T-cell (primary cell): ENCODE measurements at regions not wholly inside any gene's neighbourhood (a gene's known extent, or its start where the extent isn't known, plus 50 kb on each side); places are given as distances from the start of the nearest gene placed in this dataset.

Source experiments
- ATAC-seq, 4 experiments: fragments of 200-7000 bp in 3 of 4; fragments of 150-1000 bp in 1 of 4; cut with Tn5 transposase; replicated peaks in 1 of 4; 1 replicate in 3 of 4; 2 replicates in 1 of 4; pipeline ENCODE4 v1.10.0; 2021; ENCODE audit warnings: moderate library complexity in 3 of 4, mild to moderate bottlenecking in 2 of 4, moderate number of reproducible peaks in 1 of 4
- CTCF ChIA-PET, 2 donors: fragments of 300-600 bp; sonication (Branson Sonifier 250); formaldehyde crosslinking; loops; one replicate each; lab custom pipeline; 2022; ENCODE audit warnings: antibody characterized with exemption in 2 of 2; lab: Charles Lee
- POLR2A ChIA-PET, 2 donors: fragments of 300-600 bp; sonication (Branson Sonifier 250); formaldehyde crosslinking; loops; one replicate each; lab custom pipeline; 2022; ENCODE audit warnings: antibody characterized with exemption in 2 of 2; lab: Charles Lee
- DNase-seq, 35 experiments: peaks; one replicate each; pipeline versions ENCODE4 v3.0.0 to v3.0.0-alpha.2; 2013 to 2023
- H3K27ac ChIP-seq: one replicate; pipeline ENCODE4 v1.5.1; 2013; ENCODE audit warnings: low read length
- H3K27me3 ChIP-seq, 2 experiments: replicated peaks in 1 of 2; 1 replicate in 1 of 2; 2 replicates in 1 of 2; pipeline versions ENCODE4 v1.6.1 to v1.7.0; 2013; ENCODE audit warnings: low read length in 1 of 2, mixed read lengths in 1 of 2; ENCODE audit not compliant: control insufficient read depth in 2 of 2, insufficient read depth in 2 of 2; ENCODE audit errors: extremely low read depth in 1 of 2
- H3K36me3 ChIP-seq, 2 donors: 1 replicate in 1 of 2; 2 replicates in 1 of 2; pipeline versions ENCODE4 v1.6.1 to v1.7.0; 2013; ENCODE audit warnings: low read length in 1 of 2; ENCODE audit not compliant: control insufficient read depth in 2 of 2, insufficient read depth in 1 of 2; ENCODE audit errors: extremely low read depth in 1 of 2
- H3K4me1 ChIP-seq, 2 experiments: 1 replicate in 1 of 2; 2 replicates in 1 of 2; pipeline versions ENCODE4 v1.6.1 to v1.7.0; 2013; ENCODE audit warnings: low read length in 2 of 2, mixed read lengths in 1 of 2; ENCODE audit not compliant: insufficient read depth in 2 of 2, control insufficient read depth in 1 of 2; ENCODE audit errors: extremely low read depth in 1 of 2
- H3K4me3 ChIP-seq, 2 donors: 1 replicate in 1 of 2; 2 replicates in 1 of 2; pipeline versions ENCODE4 v1.5.1 to v1.7.0; 2013; ENCODE audit warnings: mild to moderate bottlenecking in 2 of 2, low read length in 1 of 2, moderate library complexity in 1 of 2; ENCODE audit not compliant: control insufficient read depth in 1 of 2; ENCODE audit errors: extremely low read depth in 1 of 2
- H3K9me3 ChIP-seq: 2 replicates; pipeline ENCODE4 v1.7.0; 2013
- H3K27ac Mint-ChIP-seq, 2 donors: one replicate each; pipeline ENCODE4 v1.8.0; 2020 to 2021; ENCODE audit warnings: mild to moderate bottlenecking in 2 of 2, mixed read lengths in 2 of 2
- H3K27me3 Mint-ChIP-seq, 2 donors: one replicate each; pipeline ENCODE4 v1.8.0; 2021 to 2022; ENCODE audit warnings: mixed read lengths in 2 of 2
- H3K36me3 Mint-ChIP-seq: one replicate; pipeline ENCODE4 v1.8.0; 2021; ENCODE audit warnings: mixed read lengths
- H3K4me1 Mint-ChIP-seq, 3 donors: one replicate each; pipeline ENCODE4 v1.8.0; 2020 to 2022; ENCODE audit warnings: mixed read lengths in 3 of 3, mild to moderate bottlenecking in 1 of 3
- H3K4me3 Mint-ChIP-seq, 3 donors: one replicate each; pipeline ENCODE4 v1.8.0; 2020 to 2022; ENCODE audit warnings: mild to moderate bottlenecking in 3 of 3, mixed read lengths in 3 of 3, moderate library complexity in 3 of 3
- H3K9me3 Mint-ChIP-seq, 3 donors: one replicate each; pipeline ENCODE4 v1.8.0; 2020 to 2022; ENCODE audit warnings: mixed read lengths in 3 of 3
- WGBS: methylation state at CpG from one replicate; pipeline ENCODE4 v1.1.5; 2013; ENCODE audit warnings: missing lambda C conversion rate; ENCODE audit not compliant: insufficient coverage; 5-methylcytosine and 5-hydroxymethylcytosine counted together

DNA sequence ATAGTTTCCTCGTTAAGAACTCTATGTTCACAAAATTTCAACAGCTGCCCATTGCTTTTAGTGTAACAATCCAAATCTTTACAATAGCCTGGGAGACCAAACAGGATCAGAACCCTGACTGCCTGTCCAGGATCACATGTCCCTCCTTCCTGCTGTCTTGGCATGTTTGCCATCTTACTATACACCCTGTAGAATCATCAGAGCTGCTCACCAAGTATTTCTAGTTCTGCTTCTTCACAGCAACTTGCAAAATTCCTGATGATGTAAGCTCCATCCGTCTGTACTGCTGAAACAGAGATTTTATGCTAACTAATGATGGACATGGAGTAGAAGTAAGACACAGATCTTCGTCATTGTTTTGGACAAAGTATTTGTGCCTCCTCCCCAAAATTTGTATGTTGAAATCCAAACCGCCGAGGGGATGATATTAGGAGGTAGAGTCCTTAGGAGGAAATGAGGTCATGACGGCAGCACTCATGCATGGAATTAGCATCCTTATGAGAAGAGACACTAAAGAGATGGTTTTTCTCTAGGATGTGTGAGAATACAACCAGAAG lies 464.9 kb upstream of the BRINP1 start:
- no peak overlapping the region for H3K4me3 ChIP-seq
- Mint-ChIP-seq H3K36me3 (no peaks in the 10 kb centered on the region), H3K9me3 (peaks cover 0 to 4% (median 3%) of the 10 kb centered on the region in 3 donors), H3K4me3 (no peak overlapping the region), H3K27me3 (no peaks in the 10 kb centered on the region), H3K27ac (no peak overlapping the region), H3K4me1 (no peaks in the 10 kb centered on the region)
- no peaks in the 10 kb centered on the region for H3K36me3 ChIP-seq
- WGBS = 50% methylated on average over 4 of the region's 6 CpGs
- ChIA-PET POLR2A (no interaction called here), CTCF (no interaction called here)
- H3K4me1 ChIP-seq = no peaks in the 10 kb centered on the region
- no peak for ATAC-seq
- no peak for DNase-seq
- no peaks in the 10 kb centered on the region for H3K27me3 ChIP-seq
- H3K27ac ChIP-seq = no peak overlapping the region
- H3K9me3 ChIP-seq = no peaks in the 10 kb centered on the region

DNA sequence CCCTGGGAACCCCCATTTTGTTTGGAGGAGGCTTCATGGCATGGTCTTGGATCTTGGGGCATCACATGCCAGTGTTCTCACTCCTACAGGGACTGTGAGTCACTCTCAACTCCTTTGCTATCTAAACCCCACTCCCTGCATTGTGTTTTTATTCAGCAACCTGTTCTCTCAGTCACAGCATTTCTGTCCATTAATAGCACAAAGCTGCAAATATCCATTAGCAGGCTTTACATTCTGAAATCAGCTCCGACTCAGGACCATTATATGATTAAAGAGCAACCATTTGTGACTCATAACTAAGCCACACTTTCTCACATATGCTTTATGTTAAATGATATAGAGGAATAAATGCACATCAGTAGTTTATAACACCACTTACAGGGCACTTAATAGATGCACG lies 462.1 kb upstream of the BRINP1 start:
- no peaks in the 10 kb centered on the region for H3K4me1 ChIP-seq
- peaks cover 0 to 1% (median 0%) of the 10 kb centered on the region in 3 donors for H3K9me3 Mint-ChIP-seq
- WGBS = no CpG with 5 or more reads among the region's 2 CpGs
- H3K9me3 ChIP-seq = no peaks in the 10 kb centered on the region
- no peak for DNase-seq
- H3K4me1 Mint-ChIP-seq = no peaks in the 10 kb centered on the region
- no peaks in the 10 kb centered on the region for H3K36me3 ChIP-seq
- ATAC-seq = no peak
- no peak overlapping the region for H3K4me3 Mint-ChIP-seq
- no peak overlapping the region for H3K27ac Mint-ChIP-seq
- CTCF ChIA-PET = no interaction called here
- no peaks in the 10 kb centered on the region for H3K36me3 Mint-ChIP-seq
- H3K27me3 Mint-ChIP-seq = no peaks in the 10 kb centered on the region
- H3K27ac ChIP-seq = no peak overlapping the region
- POLR2A ChIA-PET = no interaction called here
- no peaks in the 10 kb centered on the region for H3K27me3 ChIP-seq
- H3K4me3 ChIP-seq = no peak overlapping the region

DNA sequence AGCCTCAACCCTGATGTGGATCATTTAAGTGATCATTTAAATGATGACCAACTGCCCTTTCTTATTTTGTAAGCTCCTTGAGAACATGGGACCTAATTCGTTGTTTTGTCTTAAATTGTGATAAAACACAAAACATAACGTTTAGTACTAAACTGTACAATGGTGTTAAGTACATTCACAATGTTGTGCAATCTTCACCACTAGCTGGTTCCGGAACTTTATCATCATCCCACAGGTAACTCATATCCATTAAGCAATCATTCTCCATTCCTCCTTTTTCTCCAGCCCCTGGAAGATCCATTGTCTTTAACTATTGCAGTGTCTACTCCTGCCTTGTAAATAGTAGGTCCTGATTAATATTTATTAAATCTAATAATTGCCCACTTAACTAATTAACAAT lies 460.5 kb upstream of the BRINP1 start:
- Mint-ChIP-seq H3K36me3 (no peaks in the 10 kb centered on the region), H3K27ac (no peak overlapping the region), H3K9me3 (no peaks in the 10 kb centered on the region), H3K27me3 (no peaks in the 10 kb centered on the region), H3K4me1 (no peaks in the 10 kb centered on the region), H3K4me3 (no peak overlapping the region)
- Histone ChIP-seq H3K36me3 (no peaks in the 10 kb centered on the region), H3K27me3 (no peaks in the 10 kb centered on the region), H3K4me1 (no peaks in the 10 kb centered on the region), H3K9me3 (no peaks in the 10 kb centered on the region), H3K27ac (no peak overlapping the region), H3K4me3 (no peak overlapping the region)
- DNase-seq (no peak), ATAC-seq (no peak)
- POLR2A ChIA-PET = interaction anchor here in 1 of 2 donors (0.8 kb wide), 1 partner anchor 17 kb away, joined by 3 read pairs; no protein-coding TSS in a partner anchor
- 100% methylated on average over 2 of the region's 3 CpGs for WGBS
- CTCF ChIA-PET = no interaction called here

DNA sequence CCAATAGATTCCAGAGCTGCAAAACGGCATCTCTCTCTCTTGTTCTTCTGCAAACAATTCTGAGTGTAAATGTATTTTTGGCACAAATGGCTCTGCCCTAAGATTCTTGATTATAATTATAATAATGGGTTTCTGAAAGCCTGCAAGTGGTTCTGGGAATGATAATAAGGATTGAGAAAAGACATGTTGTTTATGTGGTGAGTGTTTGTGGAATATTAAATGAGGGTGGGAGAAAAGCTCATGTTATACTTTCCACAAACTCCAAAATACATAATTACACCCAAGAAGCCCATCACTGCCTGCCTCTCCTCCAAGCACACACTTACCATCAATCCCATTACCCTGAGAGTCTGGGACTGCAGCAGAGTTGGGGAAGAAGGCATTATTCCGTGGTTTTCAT lies 460.0 kb upstream of the BRINP1 start:
- no peak overlapping the region for H3K27ac ChIP-seq
- H3K27me3 ChIP-seq = no peaks in the 10 kb centered on the region
- Mint-ChIP-seq H3K36me3 (no peaks in the 10 kb centered on the region), H3K27me3 (no peaks in the 10 kb centered on the region), H3K9me3 (no peaks in the 10 kb centered on the region), H3K4me3 (no peak overlapping the region), H3K4me1 (no peaks in the 10 kb centered on the region), H3K27ac (no peak overlapping the region)
- WGBS = no CpG with 5 or more reads among the region's 2 CpGs
- ChIA-PET POLR2A (interaction anchor here in 1 of 2 donors (0.5 kb wide), 1 partner anchor 801 kb away, joined by 3 read pairs; no protein-coding TSS in a partner anchor), CTCF (no interaction called here)
- H3K9me3 ChIP-seq = no peaks in the 10 kb centered on the region
- H3K4me1 ChIP-seq = no peaks in the 10 kb centered on the region
- H3K4me3 ChIP-seq = no peak overlapping the region
- H3K36me3 ChIP-seq = no peaks in the 10 kb centered on the region
- no peak for DNase-seq
- no peak for ATAC-seq

DNA sequence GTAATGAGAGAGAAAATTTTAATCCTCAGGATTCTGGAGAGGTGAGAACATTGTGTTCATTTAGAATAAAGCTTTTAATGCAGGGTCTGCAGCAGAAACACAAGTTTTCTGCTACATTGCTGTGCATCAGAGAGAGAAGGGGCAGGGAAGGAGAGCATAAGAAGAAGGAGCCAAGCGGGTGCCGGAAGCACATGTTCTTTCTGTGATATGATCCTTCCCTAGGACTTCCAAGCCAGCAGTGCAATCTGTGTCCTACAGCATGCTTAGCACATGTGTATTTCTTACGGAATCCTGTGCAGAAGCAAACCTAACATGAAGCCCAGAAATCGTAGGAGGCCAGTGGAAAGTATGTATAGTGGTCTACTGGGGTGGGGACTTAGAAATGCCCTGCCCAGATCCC lies 458.3 kb upstream of the BRINP1 start:
- ATAC-seq (no peak), DNase-seq (no peak)
- Histone ChIP-seq H3K4me1 (no peaks in the 10 kb centered on the region), H3K4me3 (no peak overlapping the region), H3K36me3 (no peaks in the 10 kb centered on the region), H3K27me3 (no peaks in the 10 kb centered on the region), H3K9me3 (no peaks in the 10 kb centered on the region), H3K27ac (no peak overlapping the region)
- CTCF ChIA-PET = no interaction called here
- no peaks in the 10 kb centered on the region for H3K9me3 Mint-ChIP-seq
- no peaks in the 10 kb centered on the region for H3K4me1 Mint-ChIP-seq
- 80% methylated on average over 3 of the region's 4 CpGs for WGBS
- no peak overlapping the region for H3K27ac Mint-ChIP-seq
- no peaks in the 10 kb centered on the region for H3K27me3 Mint-ChIP-seq
- H3K36me3 Mint-ChIP-seq = no peaks in the 10 kb centered on the region
- POLR2A ChIA-PET = no interaction called here
- no peak overlapping the region for H3K4me3 Mint-ChIP-seq

DNA sequence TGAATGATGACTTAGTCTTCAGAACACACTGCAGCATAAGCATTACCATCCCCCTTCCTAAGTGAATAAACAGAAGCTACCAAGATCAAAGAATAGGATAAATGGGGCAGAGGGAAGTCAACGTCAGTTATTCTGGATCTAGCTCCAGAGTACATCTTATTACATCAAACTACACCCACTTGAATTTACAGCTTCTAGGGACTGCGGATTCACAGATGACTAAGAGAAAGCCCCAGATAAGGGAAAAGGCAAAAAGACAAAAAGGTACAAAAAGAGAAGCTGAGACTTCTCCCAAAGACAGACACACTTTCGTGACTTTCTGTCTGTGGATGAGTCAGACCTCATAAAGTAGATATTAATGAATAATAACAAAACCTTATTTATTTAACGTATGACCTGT lies 457.9 kb upstream of the BRINP1 start:
- Mint-ChIP-seq H3K27ac (no peak overlapping the region), H3K9me3 (no peaks in the 10 kb centered on the region), H3K4me1 (no peaks in the 10 kb centered on the region), H3K36me3 (no peaks in the 10 kb centered on the region), H3K27me3 (no peaks in the 10 kb centered on the region), H3K4me3 (no peak overlapping the region)
- WGBS = no CpG with 5 or more reads among the region's 4 CpGs
- H3K9me3 ChIP-seq = no peaks in the 10 kb centered on the region
- POLR2A ChIA-PET = no interaction called here
- no peaks in the 10 kb centered on the region for H3K27me3 ChIP-seq
- no peaks in the 10 kb centered on the region for H3K4me1 ChIP-seq
- no peak overlapping the region for H3K27ac ChIP-seq
- ATAC-seq (no peak), DNase-seq (no peak)
- no peaks in the 10 kb centered on the region for H3K36me3 ChIP-seq
- CTCF ChIA-PET = no interaction called here
- H3K4me3 ChIP-seq = no peak overlapping the region
